Sigmoid colon (tissue), 4 donors: ENCODE measurements at regions not wholly inside any gene's neighbourhood (a gene's known extent, or its start where the extent isn't known, plus 50 kb on each side); places are given as distances from the start of the nearest gene placed in this dataset.

ENCODE experiments used
- CTCF ChIP-seq, 4 experiments: fragments of 450-650 bp in 3 of 4; fragments of 200-600 bp in 1 of 4; IDR thresholded peaks; one replicate each; pipeline ENCODE4 v1.5.1; 2016 to 2019; ENCODE audit warnings: antibody characterized with exemption in 4 of 4, mild to moderate bottlenecking in 3 of 4, moderate library complexity in 2 of 4
- EP300 ChIP-seq, 4 donors: sonication (generic); formaldehyde crosslinking; IDR thresholded peaks; one replicate each; pipeline ENCODE4 v1.6.1; 2017; ENCODE audit warnings: antibody characterized with exemption in 4 of 4
- POLR2A ChIP-seq, 2 donors: fragments of 450-650 bp; IDR thresholded peaks; one replicate each; pipeline ENCODE4 v1.6.1; 2016; ENCODE audit warnings: antibody characterized with exemption in 2 of 2, mild to moderate bottlenecking in 2 of 2, moderate library complexity in 2 of 2

- TF ChIP-seq CTCF (IDR thresholded peaks at IDR 0.05) = no peak
- no peak for TF ChIP-seq POLR2A (IDR thresholded peaks at IDR 0.05)
- no peak for TF ChIP-seq EP300 (IDR thresholded peaks at IDR 0.05)
These were observed 349.2 kb downstream of the GADD45G start for GRCh38 chr9:89953824-89954615.
